Jurkat, Clone E6-1 (cell line): ENCODE measurements at regions not wholly inside any gene's neighbourhood (a gene's known extent, or its start where the extent isn't known, plus 50 kb on each side); places are given as distances from the start of the nearest gene placed in this dataset.
A peak's percentile ranks its signal among the peaks of the same experiment; 100 is the strongest.
"Not testable (repeated sequence)": the region's sequence is repeated elsewhere in the genome, so short reads cannot be mapped to it uniquely, and the experiment has no call there.

ENCODE experiments used
- DNase-seq: peaks from one replicate; pipeline ENCODE4 v3.0.0-alpha.2; 2011; ENCODE audit warnings: low read depth, low spot score
- H3K4me3 ChIP-seq: 2 replicates; pipeline ENCODE4 v1.5.1; 2011; ENCODE audit warnings: mild to moderate bottlenecking, low read length, control low read depth, moderate library complexity

DNA sequence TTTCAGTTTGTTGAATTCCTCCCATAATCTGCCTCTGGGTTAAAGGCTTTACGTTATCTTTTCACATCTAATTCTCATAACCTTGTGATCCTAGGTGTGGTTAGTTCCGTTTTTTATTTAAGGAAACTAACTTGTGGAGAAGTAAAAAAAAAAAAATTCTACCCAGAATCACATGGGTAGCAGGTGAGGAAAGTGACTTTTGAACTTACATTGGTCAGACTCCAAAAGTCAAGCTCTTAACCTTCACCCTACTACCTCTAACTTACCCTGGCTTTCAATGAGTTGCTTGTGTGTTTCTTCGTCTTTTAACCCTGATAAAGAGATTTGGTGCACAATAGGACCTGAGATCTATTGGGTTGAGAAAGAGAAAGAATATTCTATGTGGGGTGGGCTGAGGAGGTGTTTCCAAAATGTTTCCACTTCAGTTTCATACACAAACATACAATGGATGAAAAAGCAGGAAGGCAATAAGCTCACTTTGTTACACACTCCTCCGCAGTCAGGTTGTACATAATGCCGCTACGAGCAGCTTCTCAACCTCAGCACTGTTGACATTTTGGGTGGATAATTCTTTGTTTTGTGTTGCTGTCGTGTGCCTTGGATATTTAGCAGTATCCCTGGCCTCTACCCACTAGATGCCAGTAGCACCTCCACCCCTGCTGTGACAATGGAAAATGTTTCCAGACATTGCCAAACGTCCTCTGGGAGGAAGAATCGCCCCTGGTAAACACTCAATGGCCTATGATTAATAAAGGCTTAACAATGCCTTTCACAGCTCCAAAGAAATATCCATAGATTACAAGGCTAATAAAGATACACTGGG is 193.0 kb upstream of the ZNF217 start:
- DNase-seq, result no peak
- H3K4me3 ChIP-seq, result no peak overlapping the region

DNA sequence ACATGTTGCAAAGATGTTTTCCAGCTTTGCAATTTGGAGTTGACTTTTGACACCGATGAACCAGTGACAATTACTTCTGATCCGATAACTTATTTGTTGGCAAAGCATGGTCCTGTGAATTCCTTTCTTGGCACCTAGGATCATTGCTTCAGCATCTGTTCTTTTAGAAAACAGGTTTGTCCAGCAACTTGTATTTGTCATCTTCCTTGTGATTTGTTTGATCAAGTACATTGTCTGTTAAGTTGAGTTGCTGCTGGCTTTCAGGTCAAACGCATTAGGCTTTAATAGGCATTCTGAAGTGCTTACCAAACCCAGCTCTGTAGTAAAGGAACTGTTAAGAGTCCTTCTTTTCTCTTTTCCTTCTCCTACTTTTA is 192.4 kb upstream of the ZNF217 start:
- no peak for DNase-seq
- no peak overlapping the region for H3K4me3 ChIP-seq

DNA sequence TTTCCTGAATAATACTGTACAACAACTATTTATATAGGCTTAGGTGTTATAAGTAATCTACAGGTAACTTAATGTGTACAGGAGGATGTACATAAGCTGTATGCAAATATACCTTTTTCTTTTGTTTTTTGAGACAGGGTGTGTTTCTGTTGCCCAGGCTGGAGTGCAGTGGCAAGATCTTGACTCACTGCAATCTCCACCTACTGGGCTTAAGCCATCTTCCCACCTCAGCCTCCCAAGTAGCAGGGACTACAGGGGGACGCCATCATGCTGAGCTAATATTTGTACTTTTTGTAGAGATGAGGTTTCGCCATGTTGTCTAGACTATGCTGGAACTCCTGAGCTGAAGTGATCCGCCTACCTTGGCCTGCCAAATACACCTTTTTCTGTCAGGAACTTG is 191.7 kb upstream of the ZNF217 start:
- no peak overlapping the region for H3K4me3 ChIP-seq
- peak; percentile 6 for DNase-seq

DNA sequence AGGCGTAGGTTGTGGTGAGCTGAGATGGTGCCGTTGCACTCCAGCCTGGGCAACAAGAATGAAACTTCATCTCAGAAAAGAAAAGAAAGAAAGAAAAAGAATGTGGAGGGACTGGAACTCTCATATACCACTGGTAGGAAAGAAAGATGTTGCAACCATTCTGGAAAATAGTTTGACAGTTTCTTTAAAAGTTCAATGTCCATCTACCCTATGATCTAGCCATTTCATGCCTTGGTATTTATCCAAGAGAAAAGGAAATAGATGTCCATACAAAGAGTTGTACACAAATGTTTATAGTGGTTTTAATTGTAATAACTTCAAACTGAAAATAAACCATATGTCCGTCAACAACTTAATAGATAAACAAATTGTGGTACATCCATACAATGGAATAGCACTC is 190.1 kb upstream of the ZNF217 start:
- no peak for DNase-seq
- no peak overlapping the region for H3K4me3 ChIP-seq

DNA sequence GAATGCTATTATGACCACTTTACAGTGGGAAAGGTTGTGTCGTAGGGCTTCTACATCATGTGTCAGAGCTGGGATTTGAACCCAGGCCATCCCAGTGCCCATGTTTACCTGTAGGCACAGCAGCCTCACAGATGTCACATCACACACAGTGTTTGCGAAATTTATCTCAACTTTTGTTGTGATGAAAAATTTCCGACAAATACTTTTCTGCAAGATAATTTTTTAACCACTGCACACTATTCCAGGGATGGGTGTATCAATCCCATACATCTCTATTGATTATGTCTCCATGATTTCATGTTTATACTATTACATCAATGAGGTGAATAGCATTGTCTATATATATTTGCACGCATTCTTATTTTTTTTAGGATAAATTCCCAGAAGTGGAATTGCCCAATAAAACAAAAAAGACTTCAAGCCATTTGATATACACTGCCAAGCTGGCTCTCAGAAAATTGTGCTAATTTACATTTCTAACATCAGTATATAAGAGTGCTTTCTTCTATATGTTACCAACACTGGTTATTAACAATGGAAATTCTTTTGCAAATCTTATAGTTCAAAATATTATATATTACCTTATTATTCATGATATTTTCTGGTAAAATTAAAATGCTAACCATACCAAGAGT is 189.1 kb upstream of the ZNF217 start:
- no peak for DNase-seq
- no peak overlapping the region for H3K4me3 ChIP-seq

DNA sequence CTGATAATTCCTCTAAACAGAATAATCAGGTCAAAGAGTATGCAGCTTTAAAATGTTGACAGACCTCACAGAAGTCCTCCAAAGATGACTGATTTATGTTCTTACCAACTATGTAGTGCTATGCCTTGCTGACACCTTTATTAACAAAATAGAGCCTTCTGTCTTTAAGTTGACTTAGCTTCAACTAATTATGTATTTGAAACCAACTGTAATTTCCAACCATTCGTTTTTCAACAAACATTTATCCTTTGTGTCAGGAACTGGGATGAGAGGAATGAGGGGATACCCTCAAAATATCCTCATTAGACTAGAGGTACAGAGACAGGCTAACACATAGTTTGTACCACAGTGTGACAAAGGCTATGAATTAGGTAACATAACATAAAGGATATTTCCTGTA is 186.2 kb upstream of the ZNF217 start:
- H3K4me3 ChIP-seq, result no peak overlapping the region
- DNase-seq, result no peak

DNA sequence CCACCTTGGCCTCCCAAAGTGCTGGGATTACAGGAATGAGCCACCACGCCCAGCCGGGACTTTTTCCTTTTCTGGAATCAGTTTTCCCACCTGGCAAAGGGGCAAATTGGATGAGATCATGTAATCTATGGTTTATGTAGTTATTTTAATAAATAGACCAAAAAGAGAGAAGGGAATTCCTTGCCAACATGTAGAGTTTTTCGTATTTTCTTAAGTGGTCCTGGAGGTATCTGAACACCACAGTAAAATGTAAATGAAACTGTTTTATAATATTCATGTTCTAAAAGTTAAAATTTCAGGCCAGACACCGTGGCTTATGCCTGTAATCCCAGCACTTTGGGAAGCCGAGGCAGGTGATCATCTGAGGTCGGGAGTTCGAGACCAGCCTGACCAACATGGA is 185.1 kb upstream of the ZNF217 start:
- DNase-seq, result no peak
- H3K4me3 ChIP-seq, result no peak overlapping the region

DNA sequence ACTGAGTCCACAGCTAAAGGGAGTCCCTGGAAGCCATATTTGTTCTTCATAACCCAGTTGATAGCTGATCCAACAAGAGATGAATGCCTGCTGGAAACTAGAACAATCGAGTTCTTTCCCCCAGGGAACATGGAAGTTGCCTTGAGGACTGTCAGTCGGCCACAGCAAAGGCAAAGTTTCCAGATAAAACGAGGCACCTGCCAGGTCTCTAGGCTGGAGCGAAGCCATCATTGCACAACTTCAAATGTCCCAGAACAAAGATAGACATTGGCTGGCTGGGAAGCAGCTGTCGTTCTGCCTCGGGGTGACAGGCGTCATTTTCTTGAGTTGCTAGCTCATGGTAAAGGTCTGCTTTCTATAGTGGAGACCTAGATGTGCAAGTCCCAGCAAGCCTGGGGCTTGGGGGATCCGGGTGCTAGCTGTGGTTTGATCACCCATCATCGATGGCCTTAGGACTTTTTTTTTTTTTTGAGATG is 184.4 kb upstream of the ZNF217 start:
- no peak overlapping the region for H3K4me3 ChIP-seq
- DNase-seq, result no peak

DNA sequence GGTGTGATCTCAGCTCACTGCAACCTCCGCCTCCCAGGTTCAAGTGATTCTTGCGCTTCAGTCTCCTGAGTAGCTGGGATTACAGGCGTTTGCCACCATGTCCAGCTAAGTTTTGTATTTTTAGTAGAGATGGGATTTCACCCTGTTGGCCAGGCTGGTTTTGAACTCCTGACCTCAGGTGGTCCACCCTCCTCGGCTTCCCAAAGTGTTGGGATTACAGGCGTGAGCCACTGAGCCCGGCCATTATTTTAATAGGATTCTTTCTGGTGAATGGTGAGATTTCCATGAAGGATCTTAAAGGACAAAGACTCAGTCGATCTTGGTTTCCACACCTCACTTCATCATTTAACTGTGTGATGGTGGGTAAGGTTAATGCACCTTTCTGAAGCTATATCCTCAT is 183.8 kb upstream of the ZNF217 start:
- H3K4me3 ChIP-seq, DNase-seq: not testable (repeated sequence)

DNA sequence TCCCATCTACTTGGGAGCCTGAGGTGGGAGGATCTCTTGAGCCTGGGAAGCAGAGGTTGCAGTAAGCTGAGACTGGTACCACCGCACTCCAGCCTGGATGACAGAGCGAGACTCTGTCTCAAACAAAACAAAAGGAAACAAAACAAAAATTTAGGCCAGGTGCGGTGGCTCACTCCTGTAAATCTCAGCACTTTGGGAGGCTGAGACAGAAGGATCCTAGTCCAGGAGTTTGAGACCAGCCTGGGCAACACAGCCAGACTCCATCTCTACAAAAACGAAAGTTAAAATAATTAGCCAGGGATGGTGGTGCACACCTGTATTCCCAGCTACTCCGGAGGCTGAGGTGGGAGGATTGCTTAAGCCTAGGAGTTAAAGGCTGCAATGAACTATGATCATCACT is 183.2 kb upstream of the ZNF217 start:
- H3K4me3 ChIP-seq, result no peak overlapping the region
- no peak for DNase-seq

DNA sequence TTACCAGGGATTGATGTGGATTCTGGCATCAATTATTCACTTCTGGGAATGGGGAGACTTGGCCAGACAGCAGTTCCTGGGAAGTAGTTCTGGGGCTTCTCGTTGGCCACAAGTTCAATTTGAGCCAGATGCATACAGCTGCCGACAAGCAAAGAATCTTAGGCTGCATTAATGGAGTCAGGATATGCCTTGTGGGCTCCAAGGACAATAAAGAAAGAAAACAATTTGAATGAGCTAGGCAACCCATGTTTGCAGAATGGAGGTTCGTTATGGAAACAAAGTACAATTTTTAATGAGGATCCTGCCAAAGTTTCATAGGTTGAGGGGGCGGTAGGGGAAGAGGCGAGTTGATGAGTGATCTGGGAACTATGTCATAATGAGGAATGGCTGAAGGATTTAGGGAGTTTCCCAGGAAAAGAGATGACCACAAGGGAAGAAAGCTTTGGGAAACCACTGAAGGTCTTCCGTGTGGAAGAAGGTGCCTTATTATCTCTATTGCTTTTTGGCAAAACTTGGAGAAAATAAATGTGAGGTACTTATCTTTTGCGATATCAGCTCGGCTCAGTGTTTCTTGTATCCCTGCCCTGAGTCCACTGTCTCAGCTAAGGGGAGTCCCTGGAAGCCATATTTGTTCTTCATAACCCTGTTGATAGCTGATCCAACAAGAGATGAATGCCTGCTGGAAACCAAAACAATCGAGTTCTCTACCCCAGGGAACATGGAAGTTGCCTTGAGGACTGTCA is 181.0 kb upstream of the ZNF217 start:
- DNase-seq, result no peak
- H3K4me3 ChIP-seq, result no peak overlapping the region

DNA sequence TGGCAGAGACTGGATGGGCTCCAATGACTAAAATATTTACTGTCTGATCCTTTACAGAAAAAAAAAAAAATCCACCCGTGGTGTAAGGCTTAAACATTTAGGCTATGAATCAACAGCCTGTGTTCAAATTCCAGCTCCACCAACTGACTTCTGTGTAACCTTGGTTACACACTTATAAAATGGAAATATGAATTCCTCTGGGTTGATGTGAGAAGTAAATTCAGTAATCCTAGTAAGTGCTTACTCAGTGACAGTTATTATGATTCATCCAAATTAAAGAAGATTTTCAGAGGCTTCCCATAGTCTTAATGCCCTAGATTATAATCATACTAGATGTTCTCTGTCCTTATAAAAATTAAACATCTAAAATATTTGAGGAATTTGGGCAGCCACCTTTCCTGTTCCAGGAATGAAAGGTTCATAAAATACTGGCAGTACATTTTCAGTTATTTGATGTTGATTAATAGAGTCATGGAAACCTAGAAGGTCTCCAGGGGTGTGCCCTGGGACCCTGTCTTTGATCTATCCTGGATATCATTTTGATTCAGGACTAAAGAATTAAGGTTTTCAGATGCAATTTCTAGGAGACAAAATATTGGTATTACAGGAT is 180.3 kb upstream of the ZNF217 start:
- no peak overlapping the region for H3K4me3 ChIP-seq
- DNase-seq, result no peak

DNA sequence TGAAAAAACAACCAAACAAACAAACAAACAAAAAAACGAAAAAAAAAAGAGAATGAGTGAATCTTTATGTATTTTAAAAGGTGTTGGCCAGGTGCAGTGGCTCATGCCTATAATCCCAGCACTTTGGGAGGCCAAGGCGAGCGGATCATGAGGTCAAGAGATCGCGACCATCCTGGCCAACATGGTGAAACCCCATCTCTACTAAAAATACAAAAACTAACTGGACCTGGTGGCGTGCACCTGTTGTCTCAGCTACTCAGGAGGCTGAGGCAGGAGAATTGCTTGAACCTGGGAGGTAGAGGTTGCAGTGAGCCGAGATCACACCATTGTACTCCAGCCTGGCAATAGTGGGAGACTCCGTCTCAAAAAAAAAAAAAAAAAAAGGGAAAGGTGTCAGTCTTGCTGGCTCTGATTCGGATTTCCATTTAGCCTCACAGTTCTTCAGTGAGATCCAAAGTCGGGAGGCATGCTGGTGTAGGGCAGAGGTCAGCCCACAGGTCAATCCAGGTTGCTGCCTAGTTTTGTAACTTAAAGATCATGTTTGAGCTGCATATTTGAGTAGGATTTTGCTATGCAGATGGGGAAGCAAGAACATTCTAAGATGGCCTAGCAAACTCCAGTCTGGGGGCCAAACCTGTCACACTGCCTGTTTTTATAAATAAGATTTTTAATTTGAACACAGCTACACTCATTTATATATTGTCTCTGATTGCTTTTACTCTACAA is 179.6 kb upstream of the ZNF217 start:
- H3K4me3 ChIP-seq, DNase-seq: not testable (repeated sequence)

DNA sequence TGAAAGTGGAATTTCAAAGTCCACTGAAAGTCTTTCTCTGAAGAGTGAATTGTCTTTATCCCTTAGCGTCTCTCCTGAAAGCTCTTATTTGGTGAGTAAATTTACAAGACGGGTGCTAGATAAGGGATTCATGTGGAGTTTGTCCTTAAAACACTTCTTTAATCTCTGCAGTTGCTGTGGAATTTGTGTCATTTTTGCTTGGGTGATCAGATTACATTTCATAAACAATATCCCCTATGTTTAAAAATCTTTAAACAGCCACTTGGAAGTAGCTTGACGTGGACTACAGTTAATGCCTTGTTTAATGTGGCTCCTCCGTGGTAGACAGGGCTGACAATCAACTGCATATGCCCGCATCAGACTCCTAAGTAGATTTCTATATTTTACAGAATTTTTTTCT is 175.4 kb upstream of the ZNF217 start:
- DNase-seq, result no peak
- H3K4me3 ChIP-seq, result no peak overlapping the region

DNA sequence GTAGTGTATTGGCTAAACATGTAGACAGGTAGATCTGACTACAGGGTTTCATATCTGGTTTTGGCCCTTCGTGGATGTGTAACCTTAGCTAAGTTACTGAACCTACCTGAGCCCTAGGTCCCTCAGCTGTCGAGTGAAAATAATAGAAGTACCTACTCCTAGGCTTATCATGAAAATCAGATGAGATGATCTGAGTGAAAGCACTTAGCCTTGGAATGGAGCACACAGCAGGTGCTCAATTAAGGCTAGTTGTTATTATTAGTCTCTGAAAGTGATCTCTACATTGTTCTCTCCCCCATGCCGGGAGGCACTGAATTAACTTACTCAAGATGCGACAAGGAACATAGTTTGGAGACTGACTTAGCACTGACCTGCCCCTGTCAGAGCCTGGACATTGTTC is 174.7 kb upstream of the ZNF217 start:
- no peak overlapping the region for H3K4me3 ChIP-seq
- DNase-seq, result no peak

DNA sequence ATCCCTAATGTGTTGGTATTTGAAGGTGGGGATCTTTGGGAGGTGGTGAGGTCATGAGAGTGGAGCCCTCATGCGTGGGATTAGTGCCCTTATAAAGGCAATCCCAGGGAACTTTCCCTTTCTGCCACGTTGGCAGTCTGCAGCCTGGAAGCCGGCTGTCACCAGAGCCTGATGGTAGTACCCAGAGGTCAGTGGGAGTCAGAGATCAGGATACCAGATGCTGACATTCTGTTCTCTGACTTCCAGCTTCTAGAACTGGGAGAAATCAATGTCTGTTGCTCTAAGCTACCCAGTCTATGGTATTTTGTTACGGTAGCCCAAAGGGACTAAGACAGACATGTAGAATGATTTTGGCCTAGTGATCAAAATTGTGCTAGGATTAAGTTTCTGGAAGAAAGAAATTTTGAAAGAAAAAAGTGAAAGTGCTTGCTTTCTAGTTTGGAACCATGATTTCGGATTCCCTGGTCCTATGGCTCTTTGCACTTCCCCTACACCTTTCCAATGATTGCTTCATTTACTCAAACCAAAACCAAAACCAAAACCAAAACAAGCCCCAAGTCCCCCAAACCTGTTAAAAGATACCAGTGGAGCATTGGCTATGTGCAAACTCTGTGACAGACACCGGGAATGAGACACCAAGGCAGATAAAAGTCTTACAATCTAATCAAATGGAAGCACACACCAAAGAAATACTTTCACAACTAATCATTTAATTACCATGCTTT is 173.7 kb upstream of the ZNF217 start:
- H3K4me3 ChIP-seq, result no peak overlapping the region
- no peak for DNase-seq

DNA sequence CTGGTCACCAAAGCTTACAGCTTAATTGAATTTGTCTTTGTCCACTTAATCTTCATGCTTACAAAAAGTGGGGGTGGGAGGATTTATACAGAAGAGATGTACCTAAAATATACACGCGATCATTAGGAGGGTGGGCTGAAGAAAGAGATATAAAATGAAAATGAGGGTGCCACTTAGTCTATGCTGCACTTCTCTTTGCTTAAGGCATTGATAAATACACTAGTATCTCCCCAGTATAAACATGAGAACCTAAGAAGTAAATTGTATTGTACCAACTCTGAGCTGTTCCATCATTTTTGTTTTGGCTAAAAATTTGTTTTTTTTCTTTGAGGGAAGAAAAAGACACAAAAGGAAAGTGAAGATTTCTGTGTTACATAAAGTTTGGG is 170.8 kb upstream of the ZNF217 start:
- no peak overlapping the region for H3K4me3 ChIP-seq

DNA sequence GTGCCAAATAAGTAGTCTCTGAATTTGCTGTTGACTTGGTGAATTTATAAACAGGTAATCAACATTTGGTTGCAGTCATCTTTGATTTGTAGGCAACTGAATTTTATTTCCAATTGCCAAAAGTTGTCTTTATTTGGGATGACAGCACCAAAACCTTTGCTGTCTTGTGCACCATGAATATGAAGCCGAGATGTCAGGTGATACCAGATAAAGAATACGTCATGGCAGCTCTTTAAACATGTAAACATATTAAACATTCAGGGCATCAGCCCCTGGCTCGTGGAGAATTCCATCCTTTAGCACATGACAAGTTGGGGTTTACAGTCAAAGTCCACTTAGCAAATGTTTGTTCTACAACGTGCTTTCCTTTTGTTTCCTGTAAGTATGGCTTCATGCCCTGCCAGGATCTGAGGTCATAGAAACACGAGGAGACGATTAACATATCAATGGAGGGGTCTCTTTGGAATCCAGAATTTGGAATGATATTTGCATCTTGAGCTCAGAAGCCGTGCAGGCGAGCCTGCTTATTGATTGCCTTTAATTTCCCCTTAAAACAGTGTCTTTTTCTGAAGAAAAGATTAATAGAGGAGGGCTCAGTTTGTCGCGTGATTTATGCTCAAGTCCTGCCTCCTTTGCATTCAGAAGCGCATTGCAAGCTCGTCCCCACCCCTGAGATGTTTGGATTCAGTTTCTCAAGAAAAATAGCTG is 170.2 kb upstream of the ZNF217 start:
- no peak for DNase-seq
- no peak overlapping the region for H3K4me3 ChIP-seq

More for the DNA sequence above, 170.8 kb upstream of the ZNF217 start:
- no peak for DNase-seq
